Heart right ventricle (tissue), 16 donors: ENCODE measurements at regions not wholly inside any gene's neighbourhood (a gene's known extent, or its start where the extent isn't known, plus 50 kb on each side); places are given as distances from the start of the nearest gene placed in this dataset.

Source experiments
- ATAC-seq, 8 donors: fragments of 200-7000 bp; cut with Tn5 transposase; one replicate each; pipeline ENCODE4 v1.9.1; 2020; ENCODE audit warnings: mild to moderate bottlenecking in 8 of 8, moderate library complexity in 8 of 8, moderate number of reproducible peaks in 1 of 8
- DNase-seq, 2 donors: peaks; one replicate each; pipeline ENCODE4 v3.0.0-alpha.2; 2020
- H3K27ac ChIP-seq, 10 donors: fragments of 200-600 bp; sonication (generic) in 2 of 10; one replicate each; pipeline versions ENCODE4 v1.5.0 to v1.8.0; 2020 to 2022; ENCODE audit warnings: mild to moderate bottlenecking in 3 of 10
- H3K27me3 ChIP-seq, 7 donors: fragments of 200-600 bp; one replicate each; pipeline ENCODE4 v1.8.0; 2021 to 2022; ENCODE audit warnings: mild to moderate bottlenecking in 2 of 7
- H3K36me3 ChIP-seq, 9 donors: fragments of 200-600 bp; sonication (generic) in 1 of 9; one replicate each; pipeline versions ENCODE4 v1.5.0 to v1.8.0; 2020 to 2022; ENCODE audit warnings: mild to moderate bottlenecking in 2 of 9
- H3K4me1 ChIP-seq, 9 donors: fragments of 200-600 bp; sonication (generic) in 1 of 9; one replicate each; pipeline versions ENCODE4 v1.5.0 to v1.8.0; 2020 to 2022; ENCODE audit warnings: mild to moderate bottlenecking in 4 of 9
- H3K4me3 ChIP-seq, 10 donors: fragments of 200-600 bp; sonication (generic) in 2 of 10; one replicate each; pipeline versions ENCODE4 v1.5.0 to v1.8.0; 2020 to 2022; ENCODE audit warnings: mild to moderate bottlenecking in 7 of 10, moderate library complexity in 2 of 10
- H3K9me3 ChIP-seq, 11 donors: fragments of 200-600 bp in 10 of 11; sonication (generic) in 2 of 11; one replicate each; pipeline versions ENCODE4 v1.5.0 to v1.8.0; 2013 to 2022; ENCODE audit warnings: mild to moderate bottlenecking in 2 of 11, control low read depth in 1 of 11, moderate library complexity in 1 of 11
- CTCF ChIP-seq, 9 donors: fragments of 200-600 bp; sonication (generic) in 2 of 9; IDR thresholded peaks; one replicate each; pipeline versions ENCODE4 v1.5.0 to v1.8.0; 2021 to 2022; ENCODE audit warnings: antibody characterized with exemption in 9 of 9, mild to moderate bottlenecking in 5 of 9, moderate library complexity in 1 of 9
- WGBS, 2 donors: extraction: QIAGEN DNeasy Blood & Tissue Kit; methylation state at CpG; one replicate each; pipeline ENCODE4 v1.1.7; 2013; ENCODE audit warnings: inconsistent platforms in 1 of 2; 5-methylcytosine and 5-hydroxymethylcytosine counted together
- intact Hi-C, 10 donors: fragments of 100-400 bp; cut with DNase I; formaldehyde crosslinking; loops; one replicate each; pipeline versions ENCODE4 v1.11.1 to v1.14.2; 2022
- donor health status: Arrhythmogenic right ventricular cardiomyopathy.
- donor health status: ischemic (EF 13 %, LVEDD 7.1; RV severe dilation, severe dysfunction).
- donor health status: healthy with polysubstance abuse.
- donor health status: DM: no; HTN: yes; CAD: no.
- donor health status: DM: no; HTN: no; CAD: no.
- donor health status: ischemic (EF 25% LVEDD 6.9; RV normal size, moderate dysfunction).
- donor health status: ischemic (EF 25% LVEDD 5.7; RV mildly dilated, moderate dysfunction).
- donor health status: healthy.
- donor health status: DM: yes; HTN: yes; CAD: no.
- donor health status: Ischemic cardiomyopathy.
- donor health status: ischemic (EF 35%, LVEDD 5.7; RV mildly dilated, moderate dysfunction).
- donor health status: nonischemic (EF 11% LVEDD 7.7; RV severe dilation, severe dysfunction).
- donor health status: DM: yes; HTN: yes; CAD: no.
- donor health status: PGD.
- donor health status: ischemic (EF 29% LVEDD 5.4; RV normal size, mild dysfunction).
- donor health status: nonischemic (EF 23%, LVEDD 6.1; RV moderate dilation, normal function).

- Histone ChIP-seq H3K4me3 (no peak overlapping the region), H3K4me1 (peaks cover 0 to 7% (median 0%) of the 10 kb centered on the region in 9 donors), H3K27ac (no peak overlapping the region), H3K9me3 (no peaks in the 10 kb centered on the region), H3K27me3 (no peaks in the 10 kb centered on the region), H3K36me3 (no peaks in the 10 kb centered on the region)
- TF ChIP-seq CTCF (IDR thresholded peaks at IDR 0.05): no peak
- intact Hi-C loops: no loop called here
- no peak for DNase-seq
- 20 to 32% methylated on average over 1 of the region's 1 CpG for WGBS, 2 donors
- peak in 6 of 8 donors; percentile 50 to 71 (median 64) for ATAC-seq
These were observed 58.7 kb upstream of the TIPARP start for GRCh38 chr3:156615592-156616173.

GRCh38 chr3:156614642-156615511, 59.5 kb upstream of the TIPARP start:
- no peaks in the 10 kb centered on the region for H3K36me3 ChIP-seq
- ATAC-seq: no peak
- no peak overlapping the region for H3K27ac ChIP-seq
- DNase-seq: no peak
- H3K9me3 ChIP-seq: no peaks in the 10 kb centered on the region
- no peak overlapping the region for H3K4me3 ChIP-seq
- H3K27me3 ChIP-seq: no peaks in the 10 kb centered on the region
- peaks cover 0 to 7% (median 0%) of the 10 kb centered on the region in 9 donors for H3K4me1 ChIP-seq
- intact Hi-C loops: no loop called here
- TF ChIP-seq CTCF (IDR thresholded peaks at IDR 0.05): no peak
- 81 to 84% methylated on average over 1 of the region's 1 CpG for WGBS, 2 donors

- intact Hi-C loops: no loop called here
These were observed 58.0 kb upstream of the SSR3 start for GRCh38 chr3:156612903-156613302.

More at GRCh38 chr3:156612903-156613302, 58.0 kb upstream of the SSR3 start:
- no peak overlapping the region for H3K27ac ChIP-seq
- H3K9me3 ChIP-seq: no peaks in the 10 kb centered on the region
- DNase-seq: no peak
- no peaks in the 10 kb centered on the region for H3K27me3 ChIP-seq
- no peak for TF ChIP-seq CTCF (IDR thresholded peaks at IDR 0.05)
- no peak for ATAC-seq
- peaks cover 0 to 7% (median 0%) of the 10 kb centered on the region in 9 donors for H3K4me1 ChIP-seq
- H3K4me3 ChIP-seq: no peak overlapping the region
- no peaks in the 10 kb centered on the region for H3K36me3 ChIP-seq
